ENCODE measurements at regions not wholly inside any gene's neighbourhood (a gene's known extent, or its start where the extent isn't known, plus 50 kb on each side); places are given as distances from the start of the nearest gene placed in this dataset.
A peak's percentile ranks its signal among the peaks of the same experiment; 100 is the strongest.

- Mint-ChIP-seq H3K9me3 (no peaks in the 10 kb centered on the region), H3K4me3 (no peak overlapping the region), H3K36me3 (ENCODE audit: low read depth) (no peaks in the 10 kb centered on the region), H3K4me1 (peaks cover 41% of the 10 kb centered on the region), H3K27me3 (ENCODE audit: low read depth, poor library complexity) (no peaks in the 10 kb centered on the region), H3K27ac (no peak overlapping the region)
- TF ChIP-seq CTCF (IDR thresholded peaks at IDR 0.05), result no peak
- DNase-seq, result no peak
Observed at GRCh38 chr13:43983373-43983772, 103.7 kb downstream of the LACC1 start.

GRCh38 chr13:43984292-43984691, 104.6 kb downstream of the LACC1 start:
- Mint-ChIP-seq H3K4me3 (no peak overlapping the region), H3K4me1 (peaks cover 40% of the 10 kb centered on the region), H3K27ac (no peak overlapping the region), H3K9me3 (no peaks in the 10 kb centered on the region), H3K36me3 (ENCODE audit: low read depth) (no peaks in the 10 kb centered on the region), H3K27me3 (ENCODE audit: low read depth, poor library complexity) (no peaks in the 10 kb centered on the region)
- no peak for TF ChIP-seq CTCF (IDR thresholded peaks at IDR 0.05)
- no peak for DNase-seq

- Mint-ChIP-seq H3K36me3 (ENCODE audit: low read depth) (no peaks in the 10 kb centered on the region), H3K27me3 (ENCODE audit: low read depth, poor library complexity) (no peaks in the 10 kb centered on the region), H3K27ac (no peak overlapping the region), H3K4me1 (peaks cover 40% of the 10 kb centered on the region), H3K4me3 (no peak overlapping the region), H3K9me3 (no peaks in the 10 kb centered on the region)
- TF ChIP-seq CTCF (IDR thresholded peaks at IDR 0.05), result no peak
- no peak for DNase-seq
Observed at GRCh38 chr13:43985422-43986072, 105.8 kb downstream of the LACC1 start.

- Mint-ChIP-seq H3K4me1 (peaks cover 40% of the 10 kb centered on the region), H3K27ac (peak overlapping the region; percentile 11), H3K27me3 (ENCODE audit: low read depth, poor library complexity) (no peaks in the 10 kb centered on the region), H3K36me3 (ENCODE audit: low read depth) (no peaks in the 10 kb centered on the region), H3K9me3 (no peaks in the 10 kb centered on the region), H3K4me3 (no peak overlapping the region)
- TF ChIP-seq CTCF (IDR thresholded peaks at IDR 0.05), result no peak
- no peak for DNase-seq
Observed at GRCh38 chr13:43986421-43986981, 106.8 kb downstream of the LACC1 start.

GRCh38 chr13:43988302-43988701, 108.6 kb downstream of the LACC1 start:
- H3K4me1 Mint-ChIP-seq, result peaks cover 38% of the 10 kb centered on the region
- H3K4me3 Mint-ChIP-seq, result no peak overlapping the region
- TF ChIP-seq CTCF (IDR thresholded peaks at IDR 0.05), result no peak

GRCh38 chr13:43990021-43990420, 110.3 kb downstream of the LACC1 start:
- no peak for TF ChIP-seq CTCF (IDR thresholded peaks at IDR 0.05)

More at GRCh38 chr13:43988302-43988701, 108.6 kb downstream of the LACC1 start:
- H3K36me3 Mint-ChIP-seq (ENCODE audit: low read depth), result no peaks in the 10 kb centered on the region
- DNase-seq, result no peak
- H3K9me3 Mint-ChIP-seq, result no peaks in the 10 kb centered on the region
- H3K27me3 Mint-ChIP-seq (ENCODE audit: low read depth, poor library complexity), result no peaks in the 10 kb centered on the region
- no peak overlapping the region for H3K27ac Mint-ChIP-seq

More at GRCh38 chr13:43990021-43990420, 110.3 kb downstream of the LACC1 start:
- no peak for DNase-seq
- H3K4me3 Mint-ChIP-seq, result no peak overlapping the region
- H3K36me3 Mint-ChIP-seq (ENCODE audit: low read depth), result peaks cover 1% of the 10 kb centered on the region
- H3K27ac Mint-ChIP-seq, result no peak overlapping the region
- peaks cover 16% of the 10 kb centered on the region for H3K9me3 Mint-ChIP-seq
- peaks cover 25% of the 10 kb centered on the region for H3K4me1 Mint-ChIP-seq
- peaks cover 12% of the 10 kb centered on the region for H3K27me3 Mint-ChIP-seq (ENCODE audit: low read depth, poor library complexity)
